Fibroblast of the conjunctiva (primary cell): ENCODE measurements at regions not wholly inside any gene's neighbourhood (a gene's known extent, or its start where the extent isn't known, plus 50 kb on each side); places are given as distances from the start of the nearest gene placed in this dataset.

ENCODE experiments used
- DNase-seq: peaks from one replicate; pipeline ENCODE4 v3.0.0-alpha.2; 2010; ENCODE audit warnings: low read depth

GRCh38 chr14:104291123-104292000 lies 153.0 kb downstream of the KIF26A start:
- DNase-seq: no peak

DNA sequence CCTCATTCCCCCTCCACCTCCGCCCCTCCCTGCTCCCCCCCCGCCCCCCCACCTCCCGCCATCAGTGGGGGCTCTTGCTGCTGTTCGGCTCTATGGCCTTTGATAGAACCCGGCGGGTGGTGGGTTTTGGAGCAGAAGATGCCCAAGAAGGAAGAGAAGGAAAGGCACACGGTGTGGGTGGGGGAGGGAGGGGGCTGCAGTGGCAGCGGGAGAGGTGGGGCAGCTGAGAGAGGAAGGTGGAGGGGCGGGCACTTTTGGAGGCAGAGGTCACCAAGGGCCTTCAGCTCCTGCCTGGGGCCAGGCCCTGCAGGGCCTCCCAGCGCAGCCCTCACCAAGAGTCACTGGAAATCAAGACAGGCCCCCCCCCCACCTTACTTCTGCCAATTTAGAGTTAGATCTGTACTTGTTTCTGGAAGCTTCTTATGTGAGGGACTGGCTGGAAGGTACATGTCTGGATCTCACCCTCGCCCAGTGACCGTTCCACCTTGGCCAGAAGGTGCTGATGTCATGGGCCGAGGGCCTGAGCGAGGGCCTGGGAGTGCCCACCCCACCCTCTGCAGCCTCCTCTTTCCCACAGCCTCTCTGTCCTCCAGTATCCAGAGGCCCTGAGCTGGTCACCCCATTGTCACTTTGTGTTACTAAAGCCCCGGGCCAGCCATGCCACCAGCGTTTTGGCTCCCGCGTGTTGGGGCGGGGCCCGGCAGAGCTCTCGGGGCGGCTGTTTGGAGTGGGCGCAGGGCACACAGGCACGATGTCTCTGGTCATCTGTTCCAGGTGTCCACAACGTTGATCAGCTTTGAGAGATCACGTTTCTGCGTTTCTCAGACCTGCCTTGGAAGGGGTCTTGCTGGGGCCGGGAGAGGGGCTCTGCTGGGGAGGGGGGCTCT lies 153.9 kb downstream of the KIF26A start:
- no peak for DNase-seq

- no peak for DNase-seq
Measured at GRCh38 chr14:104293231-104293841, 154.9 kb downstream of the KIF26A start.

- DNase-seq: no peak
Measured at GRCh38 chr14:104293851-104294627, 155.7 kb downstream of the KIF26A start.

GRCh38 chr14:104294628-104294982 lies 156.2 kb downstream of the KIF26A start:
- DNase-seq: no peak

GRCh38 chr14:104294983-104295680 lies 156.7 kb downstream of the KIF26A start:
- no peak for DNase-seq

GRCh38 chr14:104295681-104296387 lies 157.4 kb downstream of the KIF26A start:
- DNase-seq: no peak

DNA sequence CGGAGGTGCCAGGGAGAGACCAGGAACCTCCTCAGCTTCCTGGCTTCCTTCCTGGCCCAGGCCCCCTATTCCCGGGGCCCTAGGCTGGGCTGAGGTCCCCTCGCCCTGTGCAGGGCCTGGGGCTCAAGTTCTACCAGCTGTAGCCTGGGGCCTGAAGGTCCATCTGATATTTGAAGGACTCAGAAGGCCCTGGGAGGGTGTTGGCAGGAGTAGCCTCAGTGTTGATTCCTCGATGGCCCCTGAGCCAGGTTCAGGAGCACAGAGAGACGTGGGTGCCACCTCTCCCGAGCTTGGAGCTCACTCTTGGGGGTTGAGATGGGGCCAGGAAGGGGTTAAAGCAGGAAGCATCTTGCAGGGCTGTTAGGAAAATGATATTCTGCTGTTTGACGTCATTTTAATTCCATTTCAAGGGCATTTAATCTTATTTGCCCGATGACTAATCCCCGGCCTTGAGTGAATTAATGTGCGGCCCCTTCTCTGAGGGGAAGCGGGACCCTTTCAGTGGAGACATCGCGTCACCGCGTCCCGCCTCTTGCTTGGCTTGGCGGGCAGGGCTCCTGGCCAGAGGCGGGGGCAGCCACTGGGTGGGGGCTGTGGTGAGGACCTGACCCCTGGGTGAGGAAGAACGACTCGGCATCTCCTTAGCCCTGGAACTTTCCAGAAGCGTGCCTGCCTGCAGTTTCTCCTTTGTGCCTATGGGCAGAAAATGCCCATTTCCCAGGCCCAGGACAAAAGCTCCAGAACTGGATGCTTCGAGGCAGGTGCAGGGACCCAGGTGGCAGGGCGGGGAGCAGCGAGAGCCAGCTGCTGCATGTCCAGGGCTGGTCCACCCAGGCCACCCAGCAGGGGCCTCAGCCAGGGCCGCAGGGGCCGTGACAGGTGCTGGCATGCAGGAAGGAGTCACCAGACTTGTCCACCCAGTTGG lies 158.3 kb downstream of the KIF26A start:
- no peak for DNase-seq

DNA sequence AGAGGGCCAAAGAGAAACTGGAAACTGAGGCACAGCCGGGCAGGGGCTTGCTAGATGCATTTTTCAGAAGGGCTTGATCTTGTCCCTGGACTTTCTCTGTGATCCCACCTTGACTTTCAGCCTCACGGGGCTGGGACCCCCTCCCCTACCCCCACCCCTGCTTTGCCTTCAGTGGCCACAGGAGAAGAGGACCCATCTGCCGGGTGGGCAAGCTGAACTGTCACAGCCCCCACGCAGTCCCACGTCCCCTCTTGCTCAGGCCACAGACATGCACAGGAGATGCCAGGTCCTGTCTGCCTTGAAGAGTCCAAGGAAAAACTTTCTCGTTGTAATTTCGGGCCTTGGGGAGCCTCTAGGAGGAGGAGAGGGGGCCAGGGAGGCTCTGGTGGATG lies 158.9 kb downstream of the KIF26A start:
- no peak for DNase-seq

DNA sequence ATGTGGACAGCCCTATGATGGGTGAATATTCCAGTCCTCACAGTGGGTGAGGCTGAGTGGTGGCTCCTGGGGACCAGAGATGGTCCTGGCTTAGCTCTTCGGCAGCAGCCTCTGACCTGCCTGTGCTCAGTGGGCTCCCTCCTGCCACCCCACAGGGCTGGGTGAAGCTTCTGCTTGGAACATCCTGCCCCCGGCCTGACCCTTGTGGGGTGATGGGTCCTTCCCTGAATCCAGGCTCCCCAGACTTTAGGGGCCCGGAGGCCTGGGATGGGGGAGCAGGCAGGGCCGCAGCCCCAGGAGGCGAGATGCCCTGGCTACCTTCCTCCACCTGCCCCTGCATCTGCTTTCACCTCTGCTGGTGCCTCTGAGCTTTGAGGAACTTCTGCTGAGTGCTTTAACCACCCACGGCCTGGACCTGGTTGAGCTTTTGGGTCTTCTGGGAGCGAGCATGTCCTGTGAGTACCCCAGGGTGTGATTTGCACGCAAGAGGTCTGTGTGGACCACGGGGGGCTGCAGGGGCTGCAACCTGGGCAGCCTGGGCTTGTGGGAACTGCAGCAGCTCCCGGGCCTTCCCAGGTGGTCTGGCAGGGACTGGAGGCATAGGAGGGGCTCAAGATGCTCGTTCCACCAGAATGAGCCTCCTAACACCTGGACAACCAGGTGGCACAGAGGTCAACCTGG lies 159.5 kb downstream of the KIF26A start:
- DNase-seq: no peak

- DNase-seq: no peak
Measured at GRCh38 chr14:104298458-104298857, 160.1 kb downstream of the KIF26A start.

DNA sequence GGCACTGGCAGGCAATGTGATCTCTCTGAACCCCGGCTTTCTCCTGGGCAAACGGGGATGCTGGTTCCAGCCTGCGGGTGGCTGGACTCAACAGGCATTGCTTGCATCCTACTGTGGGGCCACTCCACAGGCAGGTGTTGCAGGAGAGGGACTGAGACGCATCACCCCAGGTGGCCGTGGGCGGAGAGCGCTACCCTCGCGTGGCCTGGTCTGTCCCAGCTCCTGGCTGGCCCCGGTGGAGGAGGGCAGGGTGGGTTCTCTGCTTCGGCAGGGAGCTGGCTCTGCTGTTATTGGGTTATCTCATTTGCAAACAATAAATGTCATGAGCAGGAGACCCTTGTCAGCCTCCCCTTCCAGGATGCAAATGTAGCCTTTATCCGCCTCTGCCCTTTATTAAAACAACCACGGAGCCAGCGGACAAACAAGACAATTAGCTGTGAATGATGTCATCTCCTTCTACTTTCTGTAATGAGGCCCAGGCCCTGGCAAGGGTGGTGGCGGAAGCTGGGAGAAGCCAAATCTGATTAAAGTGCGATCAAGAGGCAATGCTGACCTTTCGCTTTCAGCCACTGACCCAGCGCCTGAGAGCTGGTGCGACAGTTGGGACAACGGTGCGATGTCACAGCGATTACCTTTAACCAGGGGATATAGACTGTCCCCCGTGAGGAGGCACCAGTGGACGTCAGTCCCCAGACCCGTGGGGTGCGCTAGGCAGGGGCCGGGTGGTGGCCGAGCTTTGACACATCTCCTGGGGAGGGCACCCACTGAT lies 161.8 kb downstream of the KIF26A start:
- no peak for DNase-seq

- no peak for DNase-seq
Measured at GRCh38 chr14:104301731-104302460, 163.5 kb downstream of the KIF26A start.

GRCh38 chr14:104302794-104303405 lies 164.5 kb downstream of the KIF26A start:
- no peak for DNase-seq

GRCh38 chr14:104303705-104304425 lies 165.5 kb downstream of the KIF26A start:
- no peak for DNase-seq
